Inflammatory macrophage (primary cell): ENCODE measurements at regions not wholly inside any gene's neighbourhood (a gene's known extent, or its start where the extent isn't known, plus 50 kb on each side); places are given as distances from the start of the nearest gene placed in this dataset.

Source experiments
- DNase-seq, 2 donors: peaks; one replicate each; pipeline ENCODE4 v3.0.0-alpha.2; 2020 to 2022

DNA sequence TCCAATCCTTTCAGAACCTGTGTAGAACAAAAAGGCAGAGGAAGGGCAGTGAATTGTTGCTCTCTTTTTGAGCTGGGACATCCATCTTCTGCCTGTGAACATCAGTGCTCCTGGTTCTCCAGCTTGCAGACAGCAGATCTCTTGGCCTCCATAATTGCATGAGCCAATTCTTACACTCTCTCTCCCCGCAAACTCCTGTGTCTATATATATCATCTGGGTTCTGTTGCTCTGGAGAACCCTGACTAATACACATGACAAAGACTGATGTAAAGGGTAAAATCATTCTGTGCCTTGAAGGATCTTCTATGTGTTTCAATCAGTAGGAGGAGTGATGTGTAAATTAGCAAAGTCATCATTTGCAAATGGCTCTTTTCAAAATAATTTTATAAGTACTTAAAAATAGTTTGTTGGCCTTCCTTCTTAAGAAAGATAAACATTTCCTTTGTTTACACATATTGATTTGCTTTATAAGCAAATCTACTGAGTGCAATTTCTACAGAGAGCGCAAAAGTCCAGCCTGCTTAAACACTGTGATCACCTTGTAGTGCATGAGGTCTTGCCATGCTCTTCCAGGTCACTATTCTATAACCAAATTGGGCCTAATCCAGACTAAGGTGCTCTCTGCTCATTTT, 154.9 kb upstream of the ANKRD28 start:
- DNase-seq = no peak

DNA sequence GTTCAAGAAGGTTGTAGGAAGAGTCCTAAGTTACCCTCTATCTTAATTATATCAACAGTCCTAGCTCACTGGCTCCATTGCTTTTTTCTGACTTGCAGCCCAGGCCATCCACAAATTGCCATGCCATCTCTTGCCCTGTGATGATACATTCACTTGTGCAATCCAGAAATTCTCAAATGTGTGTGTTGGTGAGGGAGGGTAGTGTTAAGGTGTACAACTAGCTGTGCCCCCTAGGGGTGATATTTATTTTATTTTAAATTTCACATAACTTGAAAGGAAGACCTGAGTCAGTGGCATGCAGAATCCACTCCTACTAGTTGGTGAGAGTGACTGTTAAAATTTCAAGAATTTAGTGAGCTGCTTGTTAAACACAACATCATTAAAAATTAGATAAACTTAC, 156.1 kb upstream of the ANKRD28 start:
- no peak for DNase-seq

GRCh38 chr3:15955968-15956367, 158.2 kb upstream of the ANKRD28 start:
- no peak for DNase-seq

DNA sequence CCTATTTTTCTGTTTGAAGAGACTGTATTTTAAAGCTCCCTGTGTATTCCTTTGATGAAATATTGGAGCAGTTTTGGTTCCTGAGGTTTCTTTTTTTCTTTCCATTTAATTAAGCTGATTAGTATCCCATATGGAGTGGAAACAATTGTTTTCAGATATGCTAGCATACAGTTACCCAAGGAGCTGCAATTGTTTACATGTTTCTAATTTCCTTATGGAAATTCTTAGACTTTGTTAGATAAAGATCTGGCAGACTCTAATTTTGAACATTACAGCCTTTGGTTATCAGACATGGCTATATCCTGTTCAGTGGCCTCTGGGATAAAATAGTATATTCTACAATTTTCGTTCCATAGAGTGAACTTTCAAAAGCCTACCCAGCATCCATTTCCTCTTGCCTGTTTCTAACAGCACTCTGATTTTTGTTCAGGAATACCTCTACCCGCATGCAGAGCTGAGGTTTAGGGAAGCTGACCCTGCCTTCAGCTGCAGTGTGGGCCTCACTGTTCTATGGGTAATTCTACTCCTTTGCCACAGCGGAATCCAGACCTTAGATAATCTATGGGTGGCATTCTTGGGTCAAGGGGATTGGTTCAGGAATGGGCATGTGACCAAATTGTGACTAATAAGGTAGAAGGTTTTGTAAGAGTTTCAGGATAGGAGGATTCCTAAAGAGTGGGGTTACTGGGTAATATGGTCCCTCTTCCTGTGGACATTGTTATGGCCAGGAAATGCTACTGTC, 161.1 kb upstream of the ANKRD28 start:
- DNase-seq = no peak

DNA sequence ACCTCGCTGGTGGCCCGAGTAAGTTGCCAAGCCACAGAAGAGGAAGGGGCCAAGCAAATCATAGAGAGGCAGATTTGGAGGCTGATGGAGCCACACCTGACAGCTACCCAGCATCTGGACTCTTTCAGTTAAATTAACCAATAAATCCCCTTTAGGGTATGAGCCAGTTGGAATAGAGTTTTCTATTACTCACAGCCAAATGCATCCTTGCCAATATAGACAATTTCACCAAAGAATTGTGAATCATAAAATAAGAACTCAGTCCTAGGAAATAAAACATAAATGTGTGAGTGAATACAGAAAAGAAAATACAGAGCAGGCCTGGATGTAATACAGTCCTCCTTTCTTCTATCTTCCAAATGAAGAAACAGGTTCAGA, 161.6 kb upstream of the ANKRD28 start:
- no peak for DNase-seq

GRCh38 chr3:15964605-15965442, 167.0 kb upstream of the ANKRD28 start:
- peak; percentile 59 to 71 for DNase-seq

DNA sequence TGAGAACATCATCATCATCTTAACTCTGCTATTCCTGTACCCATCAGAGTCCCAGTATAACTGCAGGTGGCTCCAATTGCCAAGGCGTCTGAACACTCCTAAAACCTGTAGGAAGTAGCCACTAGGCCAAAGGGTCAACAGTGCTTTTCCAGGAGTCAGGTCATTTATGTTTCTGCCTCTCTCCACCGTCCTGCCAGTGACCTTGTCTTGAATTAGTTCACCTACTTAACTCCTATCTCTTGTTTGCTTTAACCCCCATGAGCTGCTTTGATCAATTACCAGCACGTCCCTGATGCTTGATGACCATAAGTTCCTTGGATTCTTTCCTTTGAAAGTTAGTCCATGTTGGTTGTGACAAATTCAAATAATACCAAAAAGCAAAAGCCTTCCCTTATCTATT, 169.8 kb upstream of the ANKRD28 start:
- no peak for DNase-seq

DNA sequence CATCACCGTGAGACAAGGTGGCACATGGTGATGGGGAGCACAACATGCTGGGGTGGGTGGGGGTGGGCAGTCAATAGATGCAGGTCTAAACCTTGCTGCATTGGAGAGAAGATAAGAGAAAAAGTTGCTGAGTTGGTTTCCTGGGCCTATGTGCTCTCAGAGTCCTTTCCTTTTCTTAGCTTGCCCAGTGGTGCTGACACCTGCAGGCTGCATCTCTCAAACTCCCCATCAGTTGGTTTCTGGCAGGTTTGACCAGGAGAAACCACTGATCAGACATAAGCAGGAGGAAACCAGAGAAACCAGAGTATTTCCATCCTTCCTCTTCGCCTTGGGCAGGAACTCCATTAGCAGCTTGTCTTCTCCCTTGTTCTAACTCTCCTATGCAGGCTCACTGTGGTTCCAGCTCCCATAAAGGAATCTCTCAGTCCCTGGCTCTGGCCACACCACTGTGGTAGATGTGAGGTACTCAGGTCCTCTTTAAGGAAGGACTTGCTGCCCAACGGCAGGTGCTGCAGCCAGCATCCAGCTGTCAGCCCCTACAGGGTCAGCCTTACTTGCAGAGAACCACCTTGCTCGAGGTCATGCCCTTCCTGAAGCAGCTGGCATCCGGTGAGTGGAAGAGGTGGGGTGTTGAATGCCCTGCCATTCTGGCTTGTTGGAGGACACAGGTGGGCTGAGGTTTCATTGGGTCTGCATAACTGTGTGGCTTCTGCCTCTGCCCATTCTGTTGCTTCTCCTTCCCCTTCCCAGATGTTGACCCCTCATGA, 172.3 kb upstream of the ANKRD28 start:
- DNase-seq = no peak

DNA sequence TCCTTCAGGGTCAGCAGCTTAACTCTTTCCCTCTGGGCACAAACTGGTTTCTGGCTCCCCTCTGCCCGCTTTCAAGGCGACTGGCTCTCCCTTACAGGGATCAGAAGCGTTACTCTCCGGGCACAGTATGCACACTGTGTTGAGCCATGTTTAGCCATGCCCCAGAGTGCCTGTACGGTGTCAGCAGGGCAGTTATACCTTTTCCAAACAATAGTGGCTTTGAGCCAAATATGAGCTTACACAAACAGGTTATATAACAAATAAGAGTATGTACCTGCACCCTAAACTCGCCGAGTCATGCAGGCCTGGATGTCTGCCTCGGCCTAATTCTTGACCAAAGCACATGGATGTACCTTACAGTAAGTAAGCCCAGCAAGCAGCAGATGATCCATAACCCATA, 175.6 kb upstream of the ANKRD28 start:
- no peak for DNase-seq

GRCh38 chr3:15973940-15974339, 176.2 kb upstream of the ANKRD28 start:
- DNase-seq = peak; percentile 70 to 79

- DNase-seq = peak; percentile 44 to 54
Observed at GRCh38 chr3:15974647-15975046, 176.9 kb upstream of the ANKRD28 start.

DNA sequence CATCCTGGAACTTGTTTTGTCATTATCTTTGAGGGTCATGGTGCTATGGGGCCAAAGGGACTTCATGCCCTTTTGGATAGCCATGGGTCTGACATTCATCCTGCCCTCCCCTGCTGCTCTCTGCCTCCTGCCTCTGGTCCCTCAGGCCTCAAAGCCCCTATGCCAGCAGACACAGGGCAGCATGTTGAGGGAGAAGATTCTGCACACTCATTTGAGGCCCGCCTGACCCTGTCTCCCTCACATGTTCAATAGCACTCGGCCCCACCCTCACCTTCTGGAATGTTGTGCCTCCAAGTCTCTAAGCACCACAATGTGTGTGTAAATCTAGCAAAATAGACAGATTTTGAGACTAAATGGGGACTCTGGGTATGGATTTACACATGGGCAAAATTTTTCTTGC, 178.7 kb upstream of the ANKRD28 start:
- no peak for DNase-seq

DNA sequence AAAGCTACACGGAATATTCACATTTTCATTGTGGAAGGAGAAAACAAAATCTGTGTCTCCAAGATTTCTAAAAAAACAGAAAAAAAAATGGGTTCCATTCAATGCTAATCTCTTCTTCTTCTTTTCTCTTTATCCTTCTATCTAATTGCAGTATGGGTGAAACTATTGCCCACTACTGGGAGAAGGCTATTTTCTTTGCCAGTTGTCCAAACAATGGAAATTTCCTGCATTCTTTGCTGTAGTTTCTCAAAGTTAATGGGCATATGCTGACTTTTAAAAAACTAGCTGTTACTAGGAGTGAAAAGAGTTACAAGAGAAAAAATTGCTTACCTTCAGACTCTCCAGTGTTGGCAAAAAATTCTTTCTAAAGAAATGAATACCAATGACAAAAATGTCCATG, 179.3 kb upstream of the ANKRD28 start:
- no peak for DNase-seq

GRCh38 chr3:15977598-15978232, 179.9 kb upstream of the ANKRD28 start:
- DNase-seq = no peak

DNA sequence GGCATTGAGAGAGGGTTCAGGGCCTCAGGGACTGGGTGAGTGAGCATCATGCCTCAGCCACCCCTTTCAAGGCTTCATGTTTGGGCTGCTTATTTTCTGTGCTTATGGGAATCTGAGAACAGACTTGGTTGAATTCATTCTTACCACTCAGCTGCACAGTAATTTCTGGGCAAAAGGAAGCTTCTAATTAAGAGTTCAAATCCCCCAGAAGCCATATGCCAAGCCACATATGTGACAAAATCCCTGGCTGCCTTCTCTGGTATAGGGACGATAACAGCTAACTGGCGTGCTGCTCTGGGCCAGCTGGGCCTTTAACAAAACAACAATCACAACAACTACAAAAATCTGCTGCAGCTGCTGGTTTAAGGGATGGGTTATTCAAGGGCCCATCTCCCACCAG, 181.0 kb upstream of the ANKRD28 start:
- no peak for DNase-seq

DNA sequence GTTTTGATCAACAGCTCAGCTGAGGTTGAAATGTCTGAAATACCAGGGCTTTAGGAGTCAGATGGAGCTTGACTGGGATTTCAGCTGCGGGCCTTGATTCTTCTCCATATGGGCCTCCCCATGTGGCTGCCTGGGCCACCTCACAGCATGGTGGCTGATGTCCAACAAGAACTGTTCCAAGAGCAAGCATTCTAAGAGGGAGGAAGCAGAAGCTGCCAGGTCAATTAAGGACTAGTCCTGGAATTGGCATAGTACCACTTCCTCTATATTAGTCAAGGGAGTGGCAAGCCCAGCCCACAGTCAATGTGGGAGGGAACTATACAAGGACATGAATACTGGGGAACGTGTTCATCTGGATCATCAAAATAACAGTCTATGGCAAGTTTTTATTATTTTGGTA, 181.7 kb upstream of the ANKRD28 start:
- DNase-seq = peak; percentile 81 to 83

DNA sequence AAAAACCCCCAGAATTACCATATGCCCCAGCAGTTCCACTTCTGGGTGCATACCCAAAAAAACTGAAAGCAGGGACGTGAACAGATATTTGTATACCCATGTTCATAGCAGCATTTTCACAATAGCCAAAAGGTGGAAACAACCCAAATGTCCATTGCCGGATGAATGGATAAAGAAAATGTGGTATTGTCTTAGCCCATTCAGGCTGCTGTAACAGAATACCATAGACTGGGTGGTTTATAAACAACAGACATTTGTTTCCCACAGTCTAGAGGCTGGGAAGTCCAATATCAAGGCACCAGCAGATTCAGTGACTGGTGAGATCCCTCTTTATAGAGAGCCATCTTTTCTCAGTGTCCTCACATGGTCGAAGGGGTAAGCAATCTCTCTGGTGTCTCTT, 182.1 kb upstream of the ANKRD28 start:
- no peak for DNase-seq

DNA sequence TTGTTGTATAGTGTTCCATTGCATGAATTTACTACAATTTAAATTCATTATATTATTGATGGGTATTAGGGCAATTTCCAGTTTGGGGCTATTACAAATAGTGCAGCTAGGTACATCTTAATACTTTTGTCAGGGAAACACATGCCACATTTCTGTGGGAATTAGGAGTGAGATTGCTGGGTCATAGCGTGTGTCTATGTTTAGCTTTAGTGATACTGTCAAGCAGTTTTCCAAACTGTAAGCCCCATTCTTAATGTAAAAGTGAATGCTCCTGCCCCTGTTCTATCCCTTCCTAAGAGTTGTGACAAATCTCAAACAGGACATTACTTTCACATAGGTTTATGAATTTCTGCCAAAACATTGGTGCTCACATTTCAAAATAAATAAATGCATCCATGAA, 184.5 kb upstream of the ANKRD28 start:
- no peak for DNase-seq

GRCh38 chr3:15982667-15983196, 185.0 kb upstream of the ANKRD28 start:
- DNase-seq = no peak

DNA sequence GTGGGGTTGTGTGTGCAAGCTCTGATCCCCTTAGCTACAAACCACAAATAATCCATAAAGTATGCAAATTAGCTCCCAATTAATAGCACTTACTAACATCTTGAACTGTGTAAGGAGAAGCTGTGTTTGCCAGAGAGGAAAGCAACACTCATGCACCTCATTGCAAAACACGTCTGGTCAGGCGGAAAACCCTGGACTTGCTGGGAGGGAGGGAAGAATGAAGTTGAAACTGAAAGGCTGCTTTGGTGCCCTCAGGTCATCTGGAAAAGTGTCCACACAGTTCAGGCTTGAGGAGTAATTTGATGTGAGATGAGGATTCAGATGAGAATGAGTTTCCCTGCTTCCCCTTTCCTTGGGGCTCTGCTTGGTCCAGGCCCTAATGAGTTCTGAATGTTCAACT, 185.5 kb upstream of the ANKRD28 start:
- no peak for DNase-seq

DNA sequence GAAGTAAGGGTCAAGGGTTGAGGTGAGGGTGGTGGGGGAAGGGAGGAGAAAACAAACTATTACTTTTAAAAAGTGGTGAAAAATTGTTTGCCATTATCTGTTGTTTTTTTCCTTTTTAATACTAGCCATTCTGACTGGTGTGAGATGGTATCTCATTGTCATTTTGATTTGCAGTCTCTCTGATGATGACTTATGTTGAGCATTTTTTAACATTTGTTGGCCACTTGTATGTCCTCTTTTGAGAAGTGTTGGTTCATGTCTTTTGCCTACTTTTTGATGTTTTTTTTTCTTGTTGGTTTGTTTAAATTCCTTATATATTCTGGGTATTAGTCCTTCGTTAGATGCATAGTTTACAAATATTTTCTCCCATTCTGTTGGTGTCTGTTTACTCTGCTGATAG, 185.9 kb upstream of the ANKRD28 start:
- DNase-seq = no peak

DNA sequence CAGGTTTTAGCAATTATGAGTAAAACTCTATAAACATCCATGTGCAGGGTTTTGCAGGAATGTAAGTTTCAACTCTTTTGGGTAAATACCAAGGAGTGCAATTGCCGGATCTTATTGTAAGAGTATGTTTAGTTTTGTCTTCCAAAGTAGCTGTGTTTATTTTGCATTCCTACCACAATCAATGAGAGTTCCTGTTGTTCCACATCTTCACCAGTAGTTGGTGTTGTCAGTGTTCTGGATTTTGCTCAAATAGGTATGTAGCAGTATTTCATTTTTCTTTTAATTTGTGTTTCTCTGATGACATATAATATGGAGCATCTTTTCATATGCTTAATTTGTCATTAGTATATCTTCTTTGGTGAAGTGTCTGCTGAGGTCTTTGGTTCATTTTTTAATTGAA, 185.1 kb upstream of the GALNT15 start:
- DNase-seq = no peak
